ENCODE measurements at regions not wholly inside any gene's neighbourhood (a gene's known extent, or its start where the extent isn't known, plus 50 kb on each side); places are given as distances from the start of the nearest gene placed in this dataset.

DNA sequence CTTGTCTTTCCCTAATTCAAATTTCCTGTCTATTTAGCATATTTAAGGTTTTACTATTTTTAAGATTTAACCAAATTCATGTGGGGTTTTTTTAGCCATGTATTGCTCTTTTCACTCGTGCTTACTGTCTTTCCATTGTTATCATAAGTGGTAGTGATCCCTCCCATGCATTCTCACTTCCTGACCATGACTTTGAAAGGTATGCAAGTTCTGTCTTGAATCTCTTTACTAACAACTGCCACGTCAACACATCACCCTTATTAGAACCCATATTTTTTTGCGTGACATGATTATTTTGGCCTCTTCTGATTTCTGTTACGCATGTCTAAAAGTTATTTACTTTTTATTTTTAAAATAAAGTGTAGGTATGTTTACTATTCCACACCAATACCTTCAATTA is 94.7 kb upstream of the CDH6 start (continued):
- TF ChIP-seq, protein P1, sequence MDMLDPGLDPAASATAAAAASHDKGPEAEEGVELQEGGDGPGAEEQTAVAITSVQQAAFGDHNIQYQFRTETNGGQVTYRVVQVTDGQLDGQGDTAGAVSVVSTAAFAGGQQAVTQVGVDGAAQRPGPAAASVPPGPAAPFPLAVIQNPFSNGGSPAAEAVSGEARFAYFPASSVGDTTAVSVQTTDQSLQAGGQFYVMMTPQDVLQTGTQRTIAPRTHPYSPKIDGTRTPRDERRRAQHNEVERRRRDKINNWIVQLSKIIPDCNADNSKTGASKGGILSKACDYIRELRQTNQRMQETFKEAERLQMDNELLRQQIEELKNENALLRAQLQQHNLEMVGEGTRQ (IDR thresholded peaks at IDR 0.05; ENCODE audit: borderline replicate concordance, low read depth, low read length) = no peak
- TF ChIP-seq GATA2 (CRISPR knock-in tag; IDR thresholded peaks at IDR 0.05) = no peak
- no peak for TF ChIP-seq SIN3A (IDR thresholded peaks at IDR 0.05; ENCODE audit: borderline replicate concordance, low read depth, low read length)
- no peak for TF ChIP-seq ELF1 (IDR thresholded peaks at IDR 0.05)
- no peak for TF ChIP-seq FOXM1 (IDR thresholded peaks at IDR 0.05; ENCODE audit: low read depth)
- TF ChIP-seq CHD2 (IDR thresholded peaks at IDR 0.05; ENCODE audit: low read length, partially characterized antibody) = no peak

DNA sequence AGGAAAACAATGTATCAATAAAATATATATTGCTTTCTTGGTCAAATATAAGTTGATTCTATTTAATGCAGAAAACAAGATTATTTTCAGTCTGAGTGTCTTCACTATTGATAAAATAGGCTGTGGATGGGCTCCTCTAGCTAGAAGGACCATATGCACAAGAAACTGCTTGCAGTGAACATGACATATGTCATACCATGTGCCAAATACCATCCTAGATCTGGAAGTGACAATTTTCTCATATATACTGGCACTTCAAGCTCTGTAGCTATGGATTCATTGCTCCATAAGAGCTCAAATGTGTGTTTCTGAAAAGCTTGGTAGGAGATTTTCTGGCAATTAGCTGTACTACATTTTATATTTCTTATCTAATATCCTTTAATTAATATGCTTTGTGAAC is 95.6 kb upstream of the CDH6 start:
- Histone ChIP-seq H3K4me1 (ENCODE audit: control insufficient read depth in 1 of 2, insufficient read depth in 2 of 2, low read depth in 1 of 2, low read length in 1 of 2) (no peaks in the 10 kb centered on the region), H3K9me3 (no peaks in the 10 kb centered on the region), H3K4me2 (no peak overlapping the region), H3K36me3 (replicated peaks in 1 of 2; ENCODE audit: control insufficient read depth in 1 of 2, insufficient read depth in 2 of 2, low read length in 1 of 2) (no peaks in the 10 kb centered on the region), H3K4me3 (ENCODE audit: low read depth in 2 of 2, low read length in 1 of 2) (no peak overlapping the region), H3F3A (replicated peaks; ENCODE audit: insufficient read depth) (no peaks in the 10 kb centered on the region), H2AFZ (ENCODE audit: low read depth) (no peak overlapping the region), H3K27ac (ENCODE audit: low read depth in 2 of 2, low read length in 1 of 2) (no peak overlapping the region), H3K9me2 (no peaks in the 10 kb centered on the region), H3K79me2 (ENCODE audit: insufficient read depth) (no peaks in the 10 kb centered on the region), H3K9ac (no peak overlapping the region), H4K20me1 (ENCODE audit: insufficient read depth) (no peaks in the 10 kb centered on the region), H3K27me3 (ENCODE audit: insufficient read depth) (no peaks in the 10 kb centered on the region)
- no peak for TF ChIP-seq TEAD4 (IDR thresholded peaks at IDR 0.05; ENCODE audit: borderline replicate concordance, insufficient read depth)
- no peak for TF ChIP-seq RFX5 (IDR thresholded peaks at IDR 0.05; ENCODE audit: low read length)
- no peak for TF ChIP-seq POLR2AphosphoS5 (IDR thresholded peaks at IDR 0.05; ENCODE audit: low read depth, low read length)
- TF ChIP-seq, protein P2, sequence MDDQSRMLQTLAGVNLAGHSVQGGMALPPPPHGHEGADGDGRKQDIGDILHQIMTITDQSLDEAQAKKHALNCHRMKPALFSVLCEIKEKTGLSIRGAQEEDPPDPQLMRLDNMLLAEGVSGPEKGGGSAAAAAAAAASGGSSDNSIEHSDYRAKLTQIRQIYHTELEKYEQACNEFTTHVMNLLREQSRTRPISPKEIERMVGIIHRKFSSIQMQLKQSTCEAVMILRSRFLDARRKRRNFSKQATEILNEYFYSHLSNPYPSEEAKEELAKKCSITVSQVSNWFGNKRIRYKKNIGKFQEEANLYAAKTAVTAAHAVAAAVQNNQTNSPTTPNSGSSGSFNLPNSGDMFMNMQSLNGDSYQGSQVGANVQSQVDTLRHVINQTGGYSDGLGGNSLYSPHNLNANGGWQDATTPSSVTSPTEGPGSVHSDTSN (IDR thresholded peaks at IDR 0.05) = no peak
- no peak for TF ChIP-seq JUND (IDR thresholded peaks at IDR 0.05)
- TF ChIP-seq TCF12 (IDR thresholded peaks at IDR 0.05) = no peak
- no peak for TF ChIP-seq EZH2phosphoT487 (IDR thresholded peaks at IDR 0.05; ENCODE audit: borderline replicate concordance, low read depth)
- TF ChIP-seq RXRA (IDR thresholded peaks at IDR 0.05; ENCODE audit: borderline replicate concordance, low read depth) = no peak
- ChIA-PET POLR2A (no interaction called here), CTCF (interaction anchor here (1.4 kb wide), 1 partner anchor 89 kb away, joined by 4 read pairs; no protein-coding TSS in a partner anchor)
- DNase-seq = no peak

DNA sequence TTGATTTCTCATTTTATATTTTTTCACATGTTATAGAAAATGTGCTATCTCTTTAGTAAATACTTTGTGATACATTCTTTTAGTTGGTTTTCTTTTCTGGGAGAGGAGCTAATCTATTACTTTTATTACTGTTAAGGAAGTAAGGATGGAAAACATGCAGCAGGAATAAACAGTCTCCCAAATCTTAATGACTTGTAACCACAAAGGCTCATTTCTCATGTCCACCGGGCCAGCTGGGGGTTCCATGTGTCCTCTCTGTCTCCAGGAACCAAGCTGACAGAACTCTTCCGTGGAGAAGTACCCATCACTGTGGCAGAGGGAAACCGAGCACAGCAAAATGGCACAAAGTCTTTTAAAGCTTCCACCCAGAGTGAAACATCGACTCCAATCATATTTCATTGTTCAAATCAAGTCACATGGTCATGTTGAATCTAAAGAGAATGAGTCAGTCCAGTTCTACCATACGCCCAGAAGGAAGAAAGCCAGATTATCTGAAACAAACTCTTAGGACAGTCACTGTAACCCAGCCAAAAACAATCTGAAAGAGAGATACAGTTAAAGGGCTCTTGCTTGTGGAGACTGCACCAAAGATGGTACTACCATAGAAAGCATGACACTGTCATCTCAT is 97.1 kb upstream of the CDH6 start:
- no peak for DNase-seq
- H3K4me2 ChIP-seq = no peak overlapping the region
- no peaks in the 10 kb centered on the region for H3K9me3 ChIP-seq
- H3F3A ChIP-seq (replicated peaks; ENCODE audit: insufficient read depth) = no peaks in the 10 kb centered on the region
- POLR2A ChIA-PET = no interaction called here
- H4K20me1 ChIP-seq (ENCODE audit: insufficient read depth) = no peaks in the 10 kb centered on the region
- H3K36me3 ChIP-seq (replicated peaks in 1 of 2; ENCODE audit: control insufficient read depth in 1 of 2, insufficient read depth in 2 of 2, low read length in 1 of 2) = no peaks in the 10 kb centered on the region
- H3K9ac ChIP-seq = no peak overlapping the region
- no peaks in the 10 kb centered on the region for H3K9me2 ChIP-seq
- WGBS (ENCODE audit: low lambda C conversion rate) = 6% methylated on average over 5 of the region's 5 CpGs
- no peak overlapping the region for H3K27ac ChIP-seq (ENCODE audit: low read depth in 2 of 2, low read length in 1 of 2)
- H3K4me1 ChIP-seq (ENCODE audit: control insufficient read depth in 1 of 2, insufficient read depth in 2 of 2, low read depth in 1 of 2, low read length in 1 of 2) = no peaks in the 10 kb centered on the region
- H3K4me3 ChIP-seq (ENCODE audit: low read depth in 2 of 2, low read length in 1 of 2) = no peak overlapping the region
- H2AFZ ChIP-seq (ENCODE audit: low read depth) = no peak overlapping the region
- H3K27me3 ChIP-seq (ENCODE audit: insufficient read depth) = no peaks in the 10 kb centered on the region
- CTCF ChIA-PET = no interaction called here
- no peaks in the 10 kb centered on the region for H3K79me2 ChIP-seq (ENCODE audit: insufficient read depth)
- TF ChIP-seq ELF1 (IDR thresholded peaks at IDR 0.05) (no peak), FOSL2 (IDR thresholded peaks at IDR 0.05; ENCODE audit: borderline replicate concordance, low read depth) (no peak), MXI1 (IDR thresholded peaks at IDR 0.05; ENCODE audit: low read depth, low read length) (no peak), TEAD4 (IDR thresholded peaks at IDR 0.05; ENCODE audit: borderline replicate concordance, insufficient read depth) (no peak), RFX5 (IDR thresholded peaks at IDR 0.05; ENCODE audit: low read length) (no peak), YY1 (IDR thresholded peaks at IDR 0.05; ENCODE audit: low read depth) (no peak), RCOR1 (IDR thresholded peaks at IDR 0.05; ENCODE audit: low read length) (no peak), POLR2AphosphoS5 (IDR thresholded peaks at IDR 0.05; ENCODE audit: low read depth, low read length) (no peak), FOXM1 (IDR thresholded peaks at IDR 0.05; ENCODE audit: low read depth) (no peak), TCF12 (IDR thresholded peaks at IDR 0.05) (no peak), NRF1 (IDR thresholded peaks at IDR 0.05; ENCODE audit: low read depth, low read length) (no peak), TAF1 (IDR thresholded peaks at IDR 0.05; ENCODE audit: borderline replicate concordance, low read depth, low read length) (no peak), RAD21 (IDR thresholded peaks at IDR 0.05; ENCODE audit: low read length) (no peak), NFIC (IDR thresholded peaks at IDR 0.05; ENCODE audit: borderline replicate concordance) (no peak)
- TF ChIP-seq, protein P3, sequence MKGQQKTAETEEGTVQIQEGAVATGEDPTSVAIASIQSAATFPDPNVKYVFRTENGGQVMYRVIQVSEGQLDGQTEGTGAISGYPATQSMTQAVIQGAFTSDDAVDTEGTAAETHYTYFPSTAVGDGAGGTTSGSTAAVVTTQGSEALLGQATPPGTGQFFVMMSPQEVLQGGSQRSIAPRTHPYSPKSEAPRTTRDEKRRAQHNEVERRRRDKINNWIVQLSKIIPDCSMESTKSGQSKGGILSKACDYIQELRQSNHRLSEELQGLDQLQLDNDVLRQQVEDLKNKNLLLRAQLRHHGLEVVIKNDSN (IDR thresholded peaks at IDR 0.05; ENCODE audit: borderline replicate concordance, low read depth) = no peak
- TF ChIP-seq, protein P4, sequence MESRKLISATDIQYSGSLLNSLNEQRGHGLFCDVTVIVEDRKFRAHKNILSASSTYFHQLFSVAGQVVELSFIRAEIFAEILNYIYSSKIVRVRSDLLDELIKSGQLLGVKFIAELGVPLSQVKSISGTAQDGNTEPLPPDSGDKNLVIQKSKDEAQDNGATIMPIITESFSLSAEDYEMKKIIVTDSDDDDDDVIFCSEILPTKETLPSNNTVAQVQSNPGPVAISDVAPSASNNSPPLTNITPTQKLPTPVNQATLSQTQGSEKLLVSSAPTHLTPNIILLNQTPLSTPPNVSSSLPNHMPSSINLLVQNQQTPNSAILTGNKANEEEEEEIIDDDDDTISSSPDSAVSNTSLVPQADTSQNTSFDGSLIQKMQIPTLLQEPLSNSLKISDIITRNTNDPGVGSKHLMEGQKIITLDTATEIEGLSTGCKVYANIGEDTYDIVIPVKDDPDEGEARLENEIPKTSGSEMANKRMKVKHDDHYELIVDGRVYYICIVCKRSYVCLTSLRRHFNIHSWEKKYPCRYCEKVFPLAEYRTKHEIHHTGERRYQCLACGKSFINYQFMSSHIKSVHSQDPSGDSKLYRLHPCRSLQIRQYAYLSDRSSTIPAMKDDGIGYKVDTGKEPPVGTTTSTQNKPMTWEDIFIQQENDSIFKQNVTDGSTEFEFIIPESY (IDR thresholded peaks at IDR 0.05; ENCODE audit: borderline replicate concordance, low read depth) = no peak

All from SK-N-SH (cell line).